Cardiac fibroblast (primary cell): ENCODE measurements at regions not wholly inside any gene's neighbourhood (a gene's known extent, or its start where the extent isn't known, plus 50 kb on each side); places are given as distances from the start of the nearest gene placed in this dataset.
"Not testable (repeated sequence)": the region's sequence is repeated elsewhere in the genome, so short reads cannot be mapped to it uniquely, and the experiment has no call there.

Experiments
- DNase-seq, 2 donors: peaks; one replicate each; pipeline versions ENCODE4 v3.0.0 to v3.0.0-alpha.2; 2010; ENCODE audit warnings: low read depth in 2 of 2
- H3K4me3 ChIP-seq, 2 donors: replicated peaks in 1 of 2; 1 replicate in 1 of 2; 2 replicates in 1 of 2; pipeline ENCODE4 v1.5.1; 2011; ENCODE audit warnings: low read depth in 2 of 2, low read length in 2 of 2, mild to moderate bottlenecking in 2 of 2, moderate library complexity in 1 of 2
- CTCF ChIP-seq: IDR thresholded peaks from one replicate; pipeline ENCODE4 v1.5.1; 2011; ENCODE audit warnings: low read depth, mild to moderate bottlenecking, low read length, inconsistent platforms

GRCh38 chr4:66279084-66279483 lies 608.8 kb upstream of the EPHA5 start:
- no peak overlapping the region for H3K4me3 ChIP-seq
- no peak for TF ChIP-seq CTCF
- no peak for DNase-seq

DNA sequence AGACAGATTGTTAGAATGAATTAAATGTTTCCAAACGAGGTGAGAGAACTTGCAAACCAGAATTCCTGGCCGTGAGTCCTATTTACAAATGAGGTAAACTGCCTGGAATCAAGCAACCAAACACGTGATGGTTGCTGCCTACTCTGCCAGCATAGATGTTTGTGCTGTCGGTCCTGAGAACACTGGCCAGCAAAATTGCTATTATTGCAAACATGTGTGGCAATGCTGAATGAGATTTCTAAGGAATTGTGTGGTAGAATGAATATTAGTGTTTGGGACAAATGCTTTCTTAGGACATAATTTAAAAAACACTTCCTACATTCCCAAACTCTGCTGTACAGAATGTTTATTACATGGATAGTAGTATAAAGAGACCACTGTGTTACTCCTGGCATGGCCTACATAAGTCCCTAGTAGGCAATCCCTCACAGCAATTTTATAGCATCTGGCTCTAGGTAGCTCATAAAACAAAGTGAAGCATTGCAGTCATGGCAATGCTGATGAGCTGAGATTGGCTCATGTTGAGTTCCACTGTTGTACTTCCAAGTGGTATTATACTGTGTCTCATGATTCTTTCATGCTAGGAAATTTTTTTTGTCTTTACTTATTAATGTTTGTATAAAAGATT lies 605.2 kb upstream of the EPHA5 start:
- H3K4me3 ChIP-seq, result no peak overlapping the region
- peak in 1 of 2 donors; percentile 29 for DNase-seq
- no peak for TF ChIP-seq CTCF

- H3K4me3 ChIP-seq, result no peak overlapping the region
- DNase-seq, result no peak
- no peak for TF ChIP-seq CTCF
Measured at GRCh38 chr4:66273110-66273509, 602.8 kb upstream of the EPHA5 start.

GRCh38 chr4:66270356-66270755 lies 600.1 kb upstream of the EPHA5 start:
- DNase-seq, H3K4me3 ChIP-seq: not testable (repeated sequence)

- not testable (repeated sequence) for DNase-seq, H3K4me3 ChIP-seq
Measured at GRCh38 chr4:66266554-66266953, 596.3 kb upstream of the EPHA5 start.

DNA sequence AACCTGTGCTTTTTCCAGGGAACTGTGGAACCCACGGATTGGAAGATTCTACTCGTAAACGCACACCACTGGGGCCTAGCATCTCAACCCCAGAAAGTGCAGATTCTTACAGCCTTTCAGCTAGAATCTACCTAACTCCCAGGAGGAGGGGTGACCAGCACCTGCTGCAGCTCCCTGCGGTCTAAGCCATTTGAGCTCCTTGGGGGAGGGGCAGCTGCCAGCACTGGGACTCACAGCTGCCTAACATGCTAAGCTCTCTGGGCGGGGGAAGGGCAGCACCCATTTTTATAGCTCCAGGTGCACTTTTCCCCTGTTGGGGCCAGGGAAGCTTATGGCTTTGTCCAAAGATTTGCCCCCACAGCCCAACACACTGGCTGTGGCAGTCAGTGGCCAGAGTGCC lies 595.7 kb upstream of the EPHA5 start:
- H3K4me3 ChIP-seq, result no peak overlapping the region
- no peak for DNase-seq
- no peak for TF ChIP-seq CTCF

- H3K4me3 ChIP-seq, result no peak overlapping the region
- TF ChIP-seq CTCF, result peak; percentile 41
- peak; percentile 15 to 25 for DNase-seq
Measured at GRCh38 chr4:66252291-66252690, 582.0 kb upstream of the EPHA5 start.

GRCh38 chr4:66246643-66247042 lies 576.4 kb upstream of the EPHA5 start:
- no peak for DNase-seq
- TF ChIP-seq CTCF, result no peak

More at GRCh38 chr4:66246643-66247042, 576.4 kb upstream of the EPHA5 start:
- no peak overlapping the region for H3K4me3 ChIP-seq
